HG02938 (cell line): ENCODE measurements at regions not wholly inside any gene's neighbourhood (a gene's known extent, or its start where the extent isn't known, plus 50 kb on each side); places are given as distances from the start of the nearest gene placed in this dataset.
"Not testable (repeated sequence)": the region's sequence is repeated elsewhere in the genome, so short reads cannot be mapped to it uniquely, and the experiment has no call there.

Experiments
- ATAC-seq: cut with Tn5 transposase; IDR thresholded peaks from one replicate; pipeline ENCODE4 v1.9.1; 2021; ENCODE audit warnings: mild to moderate bottlenecking, moderate library complexity; ENCODE audit not compliant: unreplicated experiment

DNA sequence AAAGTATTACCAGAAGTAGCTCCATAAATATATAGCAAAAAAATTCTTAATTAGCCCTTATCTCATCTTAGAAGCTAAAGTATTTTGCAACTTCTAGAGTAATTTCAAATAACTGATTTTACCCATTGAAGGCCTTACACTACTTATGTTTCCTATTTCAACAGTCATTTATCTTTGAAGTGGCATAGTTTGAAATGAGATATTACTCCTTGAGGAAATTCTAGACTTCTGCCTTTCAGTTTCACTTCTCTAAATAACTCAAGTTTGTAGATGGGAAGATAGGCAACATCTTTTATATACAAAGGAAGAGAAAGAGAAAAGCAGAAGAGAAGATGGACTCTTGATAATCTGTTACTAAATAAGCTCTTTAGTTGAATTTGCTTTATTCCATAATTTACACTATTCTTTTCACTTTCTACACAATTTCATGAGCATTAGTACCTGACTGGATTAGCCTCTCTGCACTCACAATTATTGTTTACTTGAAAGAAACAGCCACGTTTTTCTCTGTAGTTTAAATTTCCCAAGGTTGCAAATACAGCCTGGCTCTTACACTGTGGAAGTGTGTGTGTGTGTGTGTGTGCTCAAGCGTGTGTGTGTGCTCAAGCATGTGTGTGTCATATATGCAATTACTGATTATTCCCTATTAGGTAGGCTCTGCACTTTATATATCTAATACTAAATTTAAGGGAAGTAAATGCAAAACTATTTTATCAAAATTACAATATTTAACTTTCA is 60.6 kb upstream of the EMB start:
- peak; percentile 98 for ATAC-seq

DNA sequence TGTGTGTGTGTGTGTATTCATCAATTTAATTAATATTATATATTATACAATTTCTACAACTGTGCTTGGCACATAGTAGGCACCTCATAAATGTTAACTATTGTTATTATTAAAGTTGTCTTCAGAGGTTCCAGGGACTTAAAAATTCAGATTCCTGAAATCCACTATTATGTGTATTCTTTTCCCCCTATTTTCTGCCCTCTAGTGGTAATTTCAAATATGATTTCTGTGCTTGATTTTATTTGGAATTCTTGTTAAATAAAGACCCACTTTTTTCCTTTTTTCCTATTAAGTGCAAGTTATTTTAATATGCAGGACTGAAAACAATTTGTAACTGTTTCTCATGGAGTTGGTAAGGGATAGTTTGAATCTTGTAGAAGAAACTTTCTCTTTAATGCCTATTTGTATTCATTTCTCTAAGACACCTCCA is 72.0 kb upstream of the EMB start:
- not testable (repeated sequence) for ATAC-seq

DNA sequence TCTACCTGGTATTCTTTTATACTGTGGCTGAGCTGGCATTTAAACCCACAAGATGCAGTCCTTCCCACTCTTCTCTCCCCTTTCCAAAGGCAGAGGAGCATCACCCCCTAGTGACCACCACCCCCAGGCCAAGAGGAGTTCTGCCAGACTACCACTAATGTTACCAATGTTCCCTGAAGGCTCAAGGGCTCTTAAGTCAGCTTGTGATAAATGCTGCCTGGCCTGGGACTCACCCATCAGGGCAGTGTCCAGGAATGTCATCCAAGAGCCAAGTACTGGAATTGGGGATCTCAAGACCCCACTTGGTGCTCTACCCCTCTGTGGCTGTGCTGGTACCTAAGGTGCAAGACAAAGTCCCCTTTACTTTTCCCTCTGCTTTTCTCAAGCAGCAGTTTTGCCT is 80.0 kb upstream of the EMB start:
- not testable (repeated sequence) for ATAC-seq

DNA sequence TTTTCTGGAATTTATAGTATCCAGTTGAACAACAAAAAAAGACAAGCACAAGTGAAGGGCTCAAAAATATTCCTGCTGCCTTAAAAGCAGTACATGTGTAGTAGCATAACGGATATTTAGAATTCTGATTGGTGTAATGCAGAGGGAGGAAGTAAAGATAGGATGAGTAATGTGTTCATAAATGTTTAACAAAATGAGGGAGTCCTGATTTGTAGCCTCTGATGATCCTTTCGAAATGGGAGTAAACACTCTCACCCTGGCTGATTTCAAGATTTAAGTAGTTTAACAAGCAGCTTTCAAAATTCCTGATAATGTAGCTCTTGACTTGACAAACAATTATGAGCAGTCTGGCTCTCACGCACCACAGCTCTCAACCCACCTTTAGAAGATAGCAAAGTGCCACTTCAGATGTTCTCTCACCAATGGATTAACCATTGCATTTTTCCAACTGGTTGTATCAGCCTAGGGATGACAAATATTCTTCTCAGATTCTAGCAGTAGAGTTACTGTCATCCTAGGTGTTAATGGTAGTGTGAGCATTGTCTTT is 86.5 kb upstream of the EMB start:
- ATAC-seq, result not testable (repeated sequence)

DNA sequence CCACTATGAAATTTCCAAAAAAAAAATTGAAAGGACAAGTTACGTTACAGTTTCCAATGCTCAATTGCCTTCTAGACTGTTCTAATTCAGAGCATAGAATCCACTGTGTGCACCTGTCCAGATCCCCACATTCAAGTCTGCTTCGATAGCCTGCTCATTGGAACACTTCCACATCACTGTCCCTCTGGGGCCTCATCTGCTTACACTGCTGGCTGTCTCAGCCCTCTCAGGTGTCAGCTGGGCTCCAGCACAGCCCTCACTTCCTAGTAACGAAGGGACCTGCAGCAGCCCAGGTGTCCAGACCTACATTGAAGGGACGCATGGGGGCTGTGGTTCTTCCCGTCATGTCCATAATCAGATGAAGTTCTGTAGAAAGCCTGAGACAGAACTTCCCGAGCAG is 94.3 kb upstream of the EMB start:
- ATAC-seq, result no peak

DNA sequence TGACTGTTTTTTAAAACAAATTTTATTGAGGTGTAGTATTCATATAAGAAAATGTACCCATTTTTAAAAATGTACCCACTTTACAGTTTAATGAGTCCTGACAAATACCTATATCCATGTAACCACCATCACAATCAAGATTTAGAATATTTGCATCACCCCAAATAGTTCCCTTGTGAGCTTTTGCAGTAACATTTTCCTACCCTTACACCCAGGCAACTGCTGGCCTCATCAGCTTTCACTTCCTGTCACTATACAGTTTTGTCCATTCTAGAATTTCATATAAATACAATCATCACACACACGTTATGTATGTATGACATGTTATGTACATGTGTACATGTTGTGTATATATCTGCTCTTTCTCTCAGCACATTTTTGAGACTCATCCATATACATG is 96.4 kb upstream of the EMB start:
- peak; percentile 82 for ATAC-seq

DNA sequence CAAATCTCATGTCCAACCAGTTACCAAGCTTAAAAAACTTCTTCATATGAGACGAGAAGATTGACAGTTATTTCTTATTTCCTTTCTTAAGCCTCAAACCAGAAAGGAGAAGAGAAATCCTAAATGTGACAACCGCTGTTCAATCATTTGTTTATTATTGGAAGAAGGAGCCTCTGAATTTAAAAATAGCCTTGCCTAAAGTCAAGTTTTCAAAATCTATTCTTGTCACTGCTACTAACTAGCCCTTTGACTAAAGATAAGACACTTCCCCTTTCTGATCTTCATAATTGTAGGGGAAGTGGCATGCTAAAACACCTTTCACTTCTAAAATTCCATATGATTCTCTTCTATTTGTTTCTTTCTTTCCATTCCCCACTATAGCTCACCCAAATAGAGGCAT is 106.2 kb upstream of the EMB start:
- ATAC-seq, result peak; percentile 95

DNA sequence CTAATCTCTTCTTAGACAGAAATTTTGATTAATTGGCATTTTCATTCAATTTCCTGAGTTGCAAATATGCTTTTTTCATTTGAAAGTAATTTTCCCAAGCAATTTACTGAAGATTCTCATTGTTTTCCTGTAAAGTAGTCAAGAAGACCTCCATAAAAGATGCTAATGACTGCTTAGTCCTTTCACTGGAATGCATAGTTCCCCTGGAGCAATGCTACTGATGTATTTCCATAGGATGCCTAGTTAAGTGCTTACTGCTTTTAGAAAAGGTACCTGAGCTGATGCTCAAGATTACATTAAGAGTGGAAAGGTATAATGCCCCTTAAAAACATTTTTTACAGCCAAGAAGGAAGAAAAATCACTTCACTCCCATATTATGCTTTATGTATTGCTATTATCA is 109.2 kb upstream of the EMB start:
- ATAC-seq, result no peak

DNA sequence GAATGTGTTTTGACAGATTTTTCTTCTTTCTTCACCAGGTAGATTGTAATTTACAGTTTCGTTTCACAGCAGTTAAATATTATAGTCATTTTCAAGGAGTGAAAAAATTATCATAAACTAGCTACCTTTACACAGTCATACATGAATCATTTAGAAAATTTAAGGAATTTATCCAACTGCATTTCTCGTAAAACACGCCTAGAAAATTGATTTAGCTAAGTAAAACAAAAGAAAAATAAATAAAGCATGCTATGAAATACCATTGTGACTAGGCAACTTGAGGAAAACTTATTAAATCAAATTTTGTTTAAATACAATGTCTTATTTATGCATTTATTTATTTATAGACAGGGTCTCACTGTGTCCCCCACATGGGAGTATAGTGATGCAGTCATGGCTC is 109.9 kb upstream of the EMB start:
- ATAC-seq, result no peak

DNA sequence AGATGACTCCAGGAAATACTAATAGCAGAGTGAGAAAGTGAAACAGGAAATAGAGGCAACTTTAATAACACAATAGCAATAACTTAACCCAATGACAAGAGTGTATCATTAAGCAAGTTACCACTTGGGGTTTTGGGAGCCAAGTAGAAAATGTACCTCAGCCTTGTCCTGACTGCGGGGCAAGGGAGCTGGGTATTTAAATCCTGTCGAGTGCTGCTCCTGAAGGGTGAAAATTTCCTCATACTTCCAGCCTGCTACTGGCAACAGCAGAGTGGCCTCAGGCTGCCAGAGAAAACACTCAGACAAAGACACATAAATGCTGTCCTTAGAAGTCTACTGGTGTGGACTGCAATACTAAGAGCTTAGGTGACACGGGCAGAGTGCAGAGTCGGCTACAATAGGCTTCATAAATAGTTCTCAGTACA is 112.5 kb upstream of the EMB start:
- no peak for ATAC-seq

DNA sequence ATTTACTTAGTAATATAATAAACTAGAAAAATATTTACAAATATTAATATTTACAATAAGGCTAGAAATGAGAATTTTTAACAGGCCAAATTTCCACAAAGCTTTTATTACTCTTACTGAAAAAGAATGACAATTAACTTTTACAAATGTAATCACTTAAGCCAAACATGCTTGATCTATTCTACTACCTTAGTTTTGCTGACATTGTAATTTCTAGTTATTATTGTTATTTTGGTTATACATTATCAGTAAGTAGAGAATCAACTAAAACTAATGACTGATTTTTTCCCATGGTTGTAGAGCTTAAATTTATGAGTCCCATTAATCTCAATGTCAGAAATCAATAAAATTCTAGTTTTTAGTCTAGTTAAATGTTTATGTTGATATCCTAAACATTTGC is 107.8 kb upstream of the PARP8 start:
- not testable (repeated sequence) for ATAC-seq

DNA sequence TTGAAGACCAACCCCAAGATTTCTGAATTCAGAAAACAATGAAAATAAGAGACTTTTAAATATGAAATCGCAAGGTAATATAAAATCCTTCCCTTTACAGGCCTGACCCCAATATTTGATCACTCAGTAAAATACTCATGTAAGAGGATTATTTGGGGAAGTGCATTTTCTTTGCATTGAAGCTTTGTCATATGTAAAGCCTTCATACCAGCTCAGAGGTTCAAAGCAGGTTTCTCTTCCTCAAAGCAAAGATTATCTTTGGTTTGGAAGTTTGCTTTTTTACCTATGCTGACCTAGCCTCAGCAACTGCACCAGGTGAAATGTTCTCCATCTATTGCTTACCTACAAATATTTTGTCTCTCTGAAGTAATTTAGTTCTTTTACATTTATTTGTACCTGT is 106.5 kb upstream of the PARP8 start:
- no peak for ATAC-seq

DNA sequence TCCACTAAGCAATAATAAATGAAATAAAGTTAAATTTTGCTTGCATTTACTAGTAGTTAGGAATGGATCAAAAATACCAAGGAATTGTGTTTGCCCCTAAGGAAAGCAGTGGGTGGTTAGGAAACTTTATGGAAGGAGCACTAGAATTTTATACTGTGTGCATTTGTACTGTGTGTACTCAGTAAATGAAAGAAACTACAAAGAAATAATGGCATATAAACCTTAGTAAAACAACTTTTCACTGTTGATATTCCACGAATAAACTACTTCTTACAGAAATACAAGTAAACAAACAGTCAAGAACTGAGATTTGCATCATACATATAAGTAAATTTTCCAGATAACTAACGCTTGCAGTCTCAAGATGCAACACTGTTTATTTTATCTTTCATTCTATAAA is 103.7 kb upstream of the PARP8 start:
- no peak for ATAC-seq

DNA sequence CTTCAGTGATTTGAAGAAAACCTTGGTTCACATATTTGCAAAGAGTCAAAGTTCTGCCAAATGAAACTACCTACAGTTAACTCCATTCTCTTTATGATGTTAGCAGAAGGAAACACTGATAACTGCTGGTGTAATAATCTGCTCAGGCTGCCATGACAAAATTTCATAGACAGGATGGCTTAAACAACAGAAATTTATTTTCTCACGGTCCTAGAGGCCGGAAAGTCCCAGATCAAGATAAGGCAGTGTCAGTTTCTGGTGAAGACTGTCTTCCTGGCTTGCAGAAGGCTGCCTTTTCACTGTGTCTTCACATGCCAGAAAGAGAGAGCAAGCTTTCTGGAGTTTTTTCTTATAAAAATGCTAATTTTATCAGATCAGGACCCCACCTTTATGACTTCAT is 102.4 kb upstream of the PARP8 start:
- peak; percentile 71 for ATAC-seq

DNA sequence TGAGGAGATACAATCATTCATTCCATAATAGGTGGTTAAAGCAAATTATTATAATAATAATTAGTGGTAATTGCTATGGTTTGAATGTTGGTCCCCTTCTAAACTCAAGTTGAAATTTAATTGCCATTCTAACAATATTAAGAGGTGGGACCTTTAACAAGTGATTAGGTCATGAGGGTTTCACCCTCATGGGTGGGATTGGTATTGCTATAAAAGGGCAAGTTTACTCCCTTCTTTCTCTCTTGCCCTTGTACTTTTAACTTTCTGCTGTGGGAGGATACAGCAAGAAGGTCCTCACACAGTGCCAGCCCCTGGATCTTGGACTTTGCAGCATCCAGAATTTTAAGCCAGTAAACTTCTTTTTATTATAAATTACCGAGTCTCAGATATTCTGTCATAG is 101.9 kb upstream of the PARP8 start:
- ATAC-seq, result no peak

DNA sequence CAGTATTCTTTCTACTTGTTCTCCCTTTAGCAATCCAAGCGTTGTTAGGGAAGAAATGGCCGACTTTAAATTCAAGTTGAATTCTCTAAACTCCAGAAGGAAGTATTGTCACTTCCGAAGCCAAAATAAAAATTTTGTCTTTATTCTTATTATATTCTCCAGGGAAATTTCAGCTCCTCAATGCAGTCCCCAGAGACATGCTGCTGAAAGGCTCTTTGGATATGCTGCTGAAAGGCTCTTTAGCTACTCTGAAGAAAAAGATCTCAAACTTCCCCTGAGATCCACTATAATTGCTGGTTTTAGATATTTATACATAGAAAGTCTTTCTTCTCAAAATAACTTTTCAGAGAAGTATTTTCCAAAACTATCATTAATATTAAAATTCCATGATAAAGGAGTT is 92.3 kb upstream of the PARP8 start:
- no peak for ATAC-seq

DNA sequence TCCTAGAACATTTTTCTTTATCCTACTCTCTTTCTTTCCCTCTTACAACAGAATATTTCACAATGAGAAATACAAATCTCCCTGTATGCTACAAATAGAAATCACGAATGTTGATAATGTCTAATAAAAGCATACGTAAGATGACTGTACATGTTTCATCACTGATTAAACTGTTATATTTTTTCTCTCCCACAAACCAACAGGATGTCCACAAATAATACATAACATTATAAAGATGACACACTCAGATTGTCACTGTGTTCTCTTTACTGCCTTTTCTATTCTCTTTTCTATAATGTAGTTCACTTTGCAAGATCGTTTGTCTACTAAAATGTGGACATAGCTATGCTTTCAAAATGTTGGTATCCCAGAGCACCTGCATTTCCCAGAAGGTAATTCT is 90.7 kb upstream of the PARP8 start:
- no peak for ATAC-seq

DNA sequence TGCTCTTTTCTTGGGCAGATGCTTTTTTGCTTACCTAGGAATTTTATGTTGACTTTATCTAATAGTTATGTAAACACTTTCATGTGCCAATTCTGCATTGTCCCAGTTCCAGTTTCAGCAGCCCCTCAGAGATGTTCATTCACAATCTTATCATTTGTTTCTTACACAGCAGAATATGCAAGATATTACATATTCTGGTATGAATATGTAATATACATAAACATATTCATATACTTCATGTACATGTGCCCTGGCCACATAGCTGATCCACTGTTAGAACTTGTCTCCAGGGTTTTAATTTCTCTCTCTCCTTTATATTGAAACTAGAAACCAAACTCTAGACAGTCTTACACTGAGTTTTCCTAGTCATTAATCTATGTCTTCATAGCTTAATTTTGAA is 90.2 kb upstream of the PARP8 start:
- ATAC-seq, result no peak

DNA sequence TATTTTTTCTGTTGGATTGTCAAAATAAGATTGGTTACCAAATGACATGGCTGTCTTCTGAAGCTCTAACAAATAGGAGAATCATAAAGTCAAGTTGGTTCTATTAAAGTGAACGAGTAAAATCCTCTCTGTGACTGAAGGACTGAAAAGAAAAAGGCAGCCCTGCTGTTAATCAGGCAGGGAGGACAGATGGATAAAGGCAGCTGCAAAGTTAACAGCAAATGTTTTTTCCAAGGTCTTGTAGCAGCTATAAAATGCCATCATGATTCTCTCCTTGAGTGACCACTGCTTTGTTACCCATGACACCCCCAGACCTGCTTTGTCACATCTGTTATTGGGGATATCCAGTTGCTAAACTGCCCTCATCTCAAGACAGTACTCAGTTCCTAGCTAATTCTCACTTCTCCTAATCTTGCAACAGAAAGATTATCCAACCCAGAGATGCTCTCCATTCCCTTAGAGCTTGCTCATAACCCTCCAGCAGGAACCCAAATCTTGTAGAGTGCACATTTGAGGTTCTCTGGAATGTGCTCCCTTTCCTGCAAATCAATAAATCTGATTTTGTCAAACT is 89.7 kb upstream of the PARP8 start:
- no peak for ATAC-seq

DNA sequence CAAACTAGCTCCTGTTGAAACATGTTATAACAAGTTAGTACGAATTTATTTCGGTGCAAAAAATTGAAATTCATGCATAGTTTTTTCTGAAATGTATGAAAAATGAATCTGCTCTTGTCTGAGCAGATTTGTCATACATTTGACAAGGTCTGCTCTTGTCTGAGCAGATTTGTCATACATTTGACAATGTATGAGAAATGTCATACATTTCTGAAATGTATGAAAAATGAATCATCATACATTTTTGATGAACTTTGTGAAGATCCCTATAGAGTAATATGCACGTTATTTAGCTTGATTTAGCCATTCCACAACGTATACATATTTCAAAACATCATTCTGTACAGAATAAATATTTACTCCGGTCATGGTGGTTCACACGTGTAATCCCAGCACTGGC is 85.9 kb upstream of the PARP8 start:
- no peak for ATAC-seq

DNA sequence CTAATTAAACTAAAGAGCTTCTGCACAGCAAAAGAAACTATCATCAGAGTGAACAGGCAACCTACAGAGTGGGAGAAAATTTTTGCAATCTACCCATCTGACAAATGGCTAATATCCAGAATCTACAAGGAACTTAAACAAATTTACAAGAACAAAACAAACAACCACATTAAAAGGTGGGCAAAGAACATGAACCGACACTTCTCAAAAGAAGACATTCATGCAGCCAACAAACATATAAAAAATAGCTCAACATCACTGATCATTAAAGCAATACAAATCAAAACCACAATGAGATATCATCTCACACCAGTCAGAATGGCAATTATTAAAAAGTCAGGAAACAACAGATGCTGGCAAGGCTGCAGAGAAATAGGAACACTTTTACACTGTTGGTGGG is 84.6 kb upstream of the PARP8 start:
- ATAC-seq, result not testable (repeated sequence)

DNA sequence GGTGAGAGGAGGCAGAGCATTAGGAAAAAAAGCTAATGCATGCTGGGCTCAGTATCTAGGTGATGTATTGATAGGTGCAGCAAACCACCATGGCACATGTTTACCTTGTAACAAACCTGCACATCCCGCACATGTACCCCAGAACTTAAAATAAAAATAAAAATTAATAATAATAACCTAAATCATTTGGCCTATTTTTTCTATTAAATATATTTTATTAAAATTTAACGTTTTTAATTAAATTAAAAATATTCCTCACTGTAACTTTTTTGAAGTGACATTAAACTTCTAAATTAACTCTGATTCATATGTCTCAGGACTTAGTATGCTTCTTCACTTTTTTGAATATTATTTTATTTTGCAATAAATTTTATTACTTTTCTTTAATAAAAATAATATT is 83.7 kb upstream of the PARP8 start:
- ATAC-seq, result no peak

DNA sequence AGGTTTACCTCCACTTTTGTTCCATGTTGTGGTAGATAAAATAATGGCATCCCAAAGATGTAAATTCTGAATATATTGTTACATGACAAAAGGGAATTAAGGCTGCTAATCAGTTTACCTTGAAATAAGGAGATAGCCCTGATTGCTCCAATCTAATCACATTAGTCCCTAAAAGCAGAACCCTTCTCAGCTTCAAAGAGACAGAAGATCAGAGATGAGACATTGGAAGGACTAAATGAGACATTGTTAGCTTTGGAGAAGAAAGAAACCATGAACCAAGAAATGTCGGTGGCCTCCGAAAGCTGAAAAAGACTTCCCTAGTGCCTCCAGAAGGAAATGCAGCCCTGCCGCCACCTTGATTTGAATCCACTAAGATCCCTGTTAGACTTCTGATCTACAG is 82.8 kb upstream of the PARP8 start:
- no peak for ATAC-seq
